ENCODE measurements at regions not wholly inside any gene's neighbourhood (a gene's known extent, or its start where the extent isn't known, plus 50 kb on each side); places are given as distances from the start of the nearest gene placed in this dataset.

- DNase-seq (ENCODE audit: low read depth) = peak; percentile 43
- no peak for TF ChIP-seq CTCF (IDR thresholded peaks at IDR 0.05; ENCODE audit: insufficient read depth, low read length)
- H3K4me3 ChIP-seq (ENCODE audit: low read depth, low read length) = no peak overlapping the region
Observed at GRCh38 chr2:194087089-194087958, 1569.7 kb upstream of the SLC39A10 start.

- H3K4me3 ChIP-seq (ENCODE audit: low read depth, low read length) = no peak overlapping the region
- no peak for DNase-seq (ENCODE audit: low read depth)
- no peak for TF ChIP-seq CTCF (IDR thresholded peaks at IDR 0.05; ENCODE audit: insufficient read depth, low read length)
Observed at GRCh38 chr2:194086129-194086528, 1570.9 kb upstream of the SLC39A10 start.

- TF ChIP-seq CTCF (IDR thresholded peaks at IDR 0.05; ENCODE audit: insufficient read depth, low read length) = no peak
- DNase-seq (ENCODE audit: low read depth) = no peak
- no peak overlapping the region for H3K4me3 ChIP-seq (ENCODE audit: low read depth, low read length)
Observed at GRCh38 chr2:194079989-194080388, 1577.0 kb upstream of the SLC39A10 start.

GRCh38 chr2:194077366-194077765 is 1579.7 kb upstream of the SLC39A10 start:
- no peak for DNase-seq (ENCODE audit: low read depth)
- TF ChIP-seq CTCF (IDR thresholded peaks at IDR 0.05; ENCODE audit: insufficient read depth, low read length) = no peak
- H3K4me3 ChIP-seq (ENCODE audit: low read depth, low read length) = no peak overlapping the region

- TF ChIP-seq CTCF (IDR thresholded peaks at IDR 0.05; ENCODE audit: insufficient read depth, low read length) = no peak
- no peak overlapping the region for H3K4me3 ChIP-seq (ENCODE audit: low read depth, low read length)
- no peak for DNase-seq (ENCODE audit: low read depth)
Observed at GRCh38 chr2:194062401-194062800, 1594.6 kb upstream of the SLC39A10 start.

- TF ChIP-seq CTCF (IDR thresholded peaks at IDR 0.05; ENCODE audit: insufficient read depth, low read length) = no peak
- DNase-seq (ENCODE audit: low read depth) = no peak
- H3K4me3 ChIP-seq (ENCODE audit: low read depth, low read length) = no peak overlapping the region
Observed at GRCh38 chr2:194060269-194060668, 1596.8 kb upstream of the SLC39A10 start.

Measured in fibroblast of the aortic adventitia (primary cell).